Activated naive CD8-positive, alpha-beta T cell (primary cell): ENCODE measurements at regions not wholly inside any gene's neighbourhood (a gene's known extent, or its start where the extent isn't known, plus 50 kb on each side); places are given as distances from the start of the nearest gene placed in this dataset.
"Not testable (repeated sequence)": the region's sequence is repeated elsewhere in the genome, so short reads cannot be mapped to it uniquely, and the experiment has no call there.

Experiments used
- H3K27ac Mint-ChIP-seq: one replicate; pipeline ENCODE4 v1.8.0; 2021; ENCODE audit warnings: mixed read lengths
- H3K27me3 Mint-ChIP-seq: one replicate; pipeline ENCODE4 v1.8.0; 2021; ENCODE audit warnings: mixed read lengths
- H3K36me3 Mint-ChIP-seq: one replicate; pipeline ENCODE4 v1.8.0; 2021; ENCODE audit warnings: mixed read lengths
- H3K4me1 Mint-ChIP-seq: one replicate; pipeline ENCODE4 v1.8.0; 2021; ENCODE audit warnings: low read depth, mixed read lengths
- H3K4me3 Mint-ChIP-seq: one replicate; pipeline ENCODE4 v1.8.0; 2021; ENCODE audit warnings: mild to moderate bottlenecking, mixed read lengths
- H3K9me3 Mint-ChIP-seq: one replicate; pipeline ENCODE4 v1.8.0; 2021; ENCODE audit warnings: low read depth, mixed read lengths

- peaks cover 8% of the 10 kb centered on the region for H3K36me3 Mint-ChIP-seq
- no peak overlapping the region for H3K4me3 Mint-ChIP-seq
- no peak overlapping the region for H3K27ac Mint-ChIP-seq
- peaks cover 14% of the 10 kb centered on the region for H3K9me3 Mint-ChIP-seq
- no peaks in the 10 kb centered on the region for H3K4me1 Mint-ChIP-seq
- peaks cover 2% of the 10 kb centered on the region for H3K27me3 Mint-ChIP-seq
Observed at GRCh38 chr14:88064841-88065240, 59.9 kb downstream of the GPR65 start.

DNA sequence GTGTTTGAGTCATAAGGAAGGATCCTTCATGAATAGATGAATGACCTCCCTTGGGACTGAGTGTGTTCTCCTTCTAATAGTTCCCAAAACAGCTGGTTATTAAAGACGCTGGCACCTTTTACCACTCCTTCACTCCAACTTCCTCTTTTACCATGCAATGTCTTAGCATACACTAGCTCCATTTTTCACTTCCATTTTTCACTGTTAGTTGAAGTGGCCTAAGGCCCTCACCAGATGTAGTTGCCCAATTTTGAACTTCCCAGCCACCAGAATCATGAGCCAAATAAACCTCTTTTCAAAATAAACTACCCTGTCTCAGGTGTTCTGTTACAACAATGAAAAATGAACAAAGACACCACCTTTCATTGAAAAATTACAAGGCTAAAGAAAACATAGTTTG, 64.7 kb downstream of the GPR65 start:
- H3K36me3 Mint-ChIP-seq, result peaks cover 8% of the 10 kb centered on the region

DNA sequence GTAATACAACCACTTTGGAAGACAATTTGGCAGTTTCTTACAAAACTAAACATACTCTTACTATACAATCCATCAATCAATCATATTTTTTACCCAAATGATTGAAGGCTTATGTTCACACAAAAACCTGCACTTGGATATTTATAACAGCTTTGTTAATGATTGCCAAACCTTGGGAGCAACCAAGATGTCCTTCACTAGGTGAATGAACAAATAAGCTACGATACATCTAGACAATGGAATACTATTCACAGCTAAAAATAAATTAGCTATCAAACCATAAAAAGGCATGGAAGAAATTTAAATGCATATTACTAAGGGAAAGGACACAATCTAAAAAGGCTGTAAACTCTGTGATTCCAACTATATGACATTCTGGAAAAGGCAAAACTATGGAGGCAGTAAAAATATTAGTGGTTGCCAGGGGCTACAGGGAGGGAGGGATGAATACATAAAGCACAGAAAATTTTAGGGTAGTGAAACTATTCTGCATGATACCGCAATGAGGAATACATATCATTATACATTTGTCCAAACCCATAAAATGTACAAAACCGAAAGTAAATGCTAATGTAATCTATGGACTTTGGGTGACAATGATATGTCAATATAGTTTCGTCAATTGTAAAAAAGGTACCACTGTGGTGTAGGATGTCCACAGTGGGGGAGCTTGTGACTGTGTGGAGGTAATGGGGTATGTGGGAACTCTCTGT, 70.5 kb downstream of the GPR65 start:
- Mint-ChIP-seq H3K4me1 (no peaks in the 10 kb centered on the region), H3K27ac (no peak overlapping the region), H3K9me3 (peaks cover 5% of the 10 kb centered on the region), H3K36me3 (peaks cover 3% of the 10 kb centered on the region), H3K27me3 (no peaks in the 10 kb centered on the region), H3K4me3 (no peak overlapping the region)

More for the DNA sequence above, 64.7 kb downstream of the GPR65 start:
- Mint-ChIP-seq H3K27ac (no peak overlapping the region), H3K9me3 (peaks cover 19% of the 10 kb centered on the region), H3K4me3 (no peak overlapping the region), H3K4me1 (no peaks in the 10 kb centered on the region), H3K27me3 (peaks cover 2% of the 10 kb centered on the region)

DNA sequence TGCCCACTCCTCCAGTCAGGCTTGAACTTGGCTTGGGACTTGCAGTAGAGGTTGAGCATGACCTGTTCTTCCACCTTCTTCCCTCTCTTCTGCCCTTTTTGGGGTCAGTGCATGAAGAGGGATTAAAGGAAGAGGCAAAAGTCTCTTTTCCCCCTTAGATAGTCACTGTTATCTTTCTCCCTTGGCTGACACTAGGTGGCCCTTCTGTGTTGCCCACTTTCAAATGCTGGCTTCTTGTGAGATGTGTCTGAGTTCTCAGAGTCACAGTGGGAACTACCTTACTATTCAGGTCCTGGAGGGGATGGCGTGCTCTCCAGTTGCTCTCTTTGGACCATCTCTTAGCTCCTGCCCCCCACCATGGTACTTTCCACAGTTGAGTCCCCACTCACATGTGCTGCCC, 73.6 kb downstream of the GPR65 start:
- Mint-ChIP-seq H3K36me3 (no peaks in the 10 kb centered on the region), H3K9me3 (no peaks in the 10 kb centered on the region), H3K27ac (no peak overlapping the region), H3K27me3 (no peaks in the 10 kb centered on the region), H3K4me3 (no peak overlapping the region), H3K4me1 (no peaks in the 10 kb centered on the region)

DNA sequence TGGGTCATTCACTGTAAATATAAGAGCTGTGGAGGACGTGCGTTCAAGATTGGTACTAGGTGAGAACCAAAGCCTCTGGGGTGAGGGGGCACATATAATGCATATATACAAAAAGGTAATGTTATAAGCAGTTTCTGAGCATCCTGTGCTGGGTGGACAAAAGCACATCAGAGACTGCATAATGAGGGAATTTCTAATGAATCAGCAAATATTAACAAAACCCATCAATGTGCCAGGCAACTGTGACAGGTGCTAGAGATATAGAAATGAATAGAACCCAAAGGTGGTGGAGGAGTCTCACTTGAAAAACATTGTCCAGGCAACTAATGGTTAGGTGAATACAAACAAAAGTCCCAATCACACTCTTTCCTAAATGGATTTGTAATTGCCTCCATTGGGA, 74.7 kb downstream of the GPR65 start:
- Mint-ChIP-seq H3K4me1 (no peaks in the 10 kb centered on the region), H3K4me3 (no peak overlapping the region), H3K27ac (no peak overlapping the region), H3K27me3 (no peaks in the 10 kb centered on the region), H3K9me3 (no peaks in the 10 kb centered on the region), H3K36me3 (no peaks in the 10 kb centered on the region)

- Mint-ChIP-seq H3K27me3 (no peaks in the 10 kb centered on the region), H3K27ac (no peak overlapping the region), H3K9me3 (no peaks in the 10 kb centered on the region), H3K4me1 (no peaks in the 10 kb centered on the region), H3K36me3 (peaks cover 3% of the 10 kb centered on the region), H3K4me3 (no peak overlapping the region)
Observed at GRCh38 chr14:88085736-88086135, 80.8 kb downstream of the GPR65 start.

DNA sequence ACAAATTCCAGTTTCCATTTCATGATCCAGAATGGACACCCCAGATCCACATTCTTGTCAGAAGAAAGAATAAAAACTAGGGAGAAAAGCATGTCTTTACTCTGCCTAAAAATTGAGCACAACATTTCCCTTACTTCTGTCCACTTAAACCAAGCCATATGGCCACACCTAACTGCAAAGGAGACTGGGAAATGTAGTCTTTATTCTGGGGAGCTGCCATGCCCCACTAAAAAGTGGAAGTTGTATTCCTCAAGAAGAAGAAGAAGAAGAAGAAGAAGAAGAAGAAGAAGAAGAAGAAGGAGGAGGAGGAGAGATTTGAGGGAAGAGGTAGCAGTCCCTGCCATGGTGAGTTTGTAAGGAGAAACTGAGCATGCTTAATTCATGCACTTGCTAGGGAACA, 84.5 kb downstream of the GPR65 start:
- no peaks in the 10 kb centered on the region for H3K4me1 Mint-ChIP-seq
- H3K27me3 Mint-ChIP-seq, result no peaks in the 10 kb centered on the region
- no peak overlapping the region for H3K27ac Mint-ChIP-seq
- H3K36me3 Mint-ChIP-seq, result peaks cover 3% of the 10 kb centered on the region
- no peaks in the 10 kb centered on the region for H3K9me3 Mint-ChIP-seq
- H3K4me3 Mint-ChIP-seq, result no peak overlapping the region

DNA sequence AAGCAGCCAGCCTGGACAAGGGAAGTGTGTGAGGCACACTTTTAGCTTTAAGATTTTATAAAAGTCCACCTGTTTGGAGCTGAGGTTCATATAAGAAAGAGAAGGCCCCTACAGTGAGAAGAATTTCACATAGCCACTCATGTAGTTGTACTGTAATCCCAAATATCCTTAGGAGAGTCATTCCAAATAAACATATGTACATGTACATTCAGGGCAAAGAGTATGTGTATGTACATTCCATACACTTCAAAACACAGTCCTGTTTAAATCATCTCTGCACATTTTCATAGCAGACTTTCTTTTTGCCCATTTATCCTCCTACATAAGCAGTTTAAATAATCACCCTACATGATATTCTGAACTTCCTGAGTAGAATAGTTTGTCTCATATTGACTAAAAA, 87.6 kb downstream of the GPR65 start:
- no peaks in the 10 kb centered on the region for H3K9me3 Mint-ChIP-seq
- no peak overlapping the region for H3K4me3 Mint-ChIP-seq
- peaks cover 2% of the 10 kb centered on the region for H3K36me3 Mint-ChIP-seq
- H3K27ac Mint-ChIP-seq, result no peak overlapping the region
- H3K4me1 Mint-ChIP-seq, result no peaks in the 10 kb centered on the region
- no peaks in the 10 kb centered on the region for H3K27me3 Mint-ChIP-seq

GRCh38 chr14:88095791-88096190, 90.9 kb downstream of the GPR65 start:
- Mint-ChIP-seq H3K4me3 (no peak overlapping the region), H3K9me3 (no peaks in the 10 kb centered on the region), H3K27ac (no peak overlapping the region), H3K36me3 (peaks cover 2% of the 10 kb centered on the region), H3K4me1 (no peaks in the 10 kb centered on the region), H3K27me3 (no peaks in the 10 kb centered on the region)

GRCh38 chr14:88098163-88098562, 93.2 kb downstream of the GPR65 start:
- Mint-ChIP-seq H3K36me3 (peaks cover 2% of the 10 kb centered on the region), H3K4me1 (no peaks in the 10 kb centered on the region), H3K27me3 (no peaks in the 10 kb centered on the region), H3K27ac (no peak overlapping the region), H3K4me3 (no peak overlapping the region), H3K9me3 (no peaks in the 10 kb centered on the region)

GRCh38 chr14:88104710-88105109, 99.8 kb downstream of the GPR65 start:
- H3K27me3 Mint-ChIP-seq, result no peaks in the 10 kb centered on the region
- H3K9me3 Mint-ChIP-seq, result peaks cover 17% of the 10 kb centered on the region
- no peak overlapping the region for H3K27ac Mint-ChIP-seq
- no peaks in the 10 kb centered on the region for H3K4me1 Mint-ChIP-seq
- no peak overlapping the region for H3K4me3 Mint-ChIP-seq
- peaks cover 13% of the 10 kb centered on the region for H3K36me3 Mint-ChIP-seq

DNA sequence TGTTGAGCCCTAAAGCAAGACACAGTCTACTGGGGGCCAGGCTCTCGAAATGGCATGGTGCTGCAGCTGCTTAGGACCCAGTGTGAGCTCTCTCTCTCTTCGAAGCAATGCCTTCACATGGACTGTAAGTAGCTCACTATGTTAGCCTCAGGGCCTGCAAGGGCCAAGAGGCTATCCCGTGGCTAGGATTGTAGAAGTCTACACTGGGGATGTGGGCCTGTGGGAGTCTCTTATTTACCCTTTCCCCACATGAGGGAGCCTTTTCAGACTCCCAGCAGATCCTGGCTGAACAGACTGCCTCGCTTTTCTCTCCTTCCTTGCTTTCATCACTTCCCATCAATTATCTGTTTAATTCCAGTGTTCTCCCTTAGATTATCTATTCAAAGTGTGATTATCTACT, 101.4 kb downstream of the GPR65 start:
- H3K4me1 Mint-ChIP-seq, result peaks cover 1% of the 10 kb centered on the region
- H3K27ac Mint-ChIP-seq, result no peak overlapping the region
- H3K4me3 Mint-ChIP-seq, result no peak overlapping the region
- peaks cover 18% of the 10 kb centered on the region for H3K36me3 Mint-ChIP-seq
- H3K9me3 Mint-ChIP-seq, result peaks cover 17% of the 10 kb centered on the region
- H3K27me3 Mint-ChIP-seq, result no peaks in the 10 kb centered on the region

DNA sequence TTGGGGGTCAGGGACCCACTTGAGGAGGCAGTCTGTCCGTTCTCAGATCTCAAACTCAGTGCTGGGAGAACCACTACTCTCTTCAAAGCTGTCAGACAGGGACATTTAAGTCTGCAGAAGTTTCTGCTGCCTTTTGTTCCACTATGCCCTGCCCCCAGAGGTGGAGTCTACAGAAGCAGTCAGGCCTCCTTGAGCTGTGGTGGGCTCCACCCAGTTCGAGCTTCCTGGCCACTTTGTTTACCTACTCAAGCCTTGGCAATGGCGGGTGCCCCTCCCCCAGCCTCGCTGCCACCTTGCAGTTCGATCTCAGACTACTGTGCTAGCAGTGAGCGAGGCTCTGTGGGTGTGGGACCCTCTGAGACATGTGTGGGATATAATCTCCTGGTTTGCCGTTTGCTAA, 122.7 kb downstream of the GPR65 start:
- not testable (repeated sequence) for H3K27me3 Mint-ChIP-seq, H3K9me3 Mint-ChIP-seq, H3K27ac Mint-ChIP-seq, H3K4me3 Mint-ChIP-seq, H3K36me3 Mint-ChIP-seq
- peaks cover 28% of the 10 kb centered on the region for H3K4me1 Mint-ChIP-seq

DNA sequence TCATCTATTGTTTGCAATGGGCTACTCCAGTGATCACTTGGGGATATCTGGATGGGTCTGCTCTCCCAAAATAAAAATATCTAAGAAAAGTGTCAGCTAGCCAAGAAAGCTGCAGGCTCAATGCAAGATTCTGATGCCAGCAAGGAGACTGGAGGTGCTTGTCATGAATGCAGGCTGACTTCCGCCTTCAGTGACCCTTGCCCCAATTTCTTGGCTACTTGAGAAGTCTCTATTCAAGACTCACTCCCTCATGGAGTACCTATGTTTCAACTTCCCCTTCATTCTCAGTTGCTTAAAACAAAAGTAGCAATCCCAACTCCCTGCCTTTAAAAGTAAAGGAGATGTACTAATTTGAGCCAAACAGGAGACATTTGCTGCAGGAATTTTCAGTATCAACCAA, 123.9 kb downstream of the GPR65 start:
- H3K27ac Mint-ChIP-seq, result no peak overlapping the region
- H3K4me3 Mint-ChIP-seq, result no peak overlapping the region
- H3K9me3 Mint-ChIP-seq, result peaks cover 9% of the 10 kb centered on the region
- no peaks in the 10 kb centered on the region for H3K27me3 Mint-ChIP-seq
- H3K4me1 Mint-ChIP-seq, result peaks cover 28% of the 10 kb centered on the region
- H3K36me3 Mint-ChIP-seq, result peaks cover 3% of the 10 kb centered on the region

GRCh38 chr14:88129306-88130056, 124.5 kb downstream of the GPR65 start:
- Mint-ChIP-seq H3K4me3 (peak overlapping the region; percentile 67), H3K27me3 (no peaks in the 10 kb centered on the region), H3K9me3 (peaks cover 9% of the 10 kb centered on the region), H3K4me1 (peaks cover 28% of the 10 kb centered on the region), H3K36me3 (peaks cover 3% of the 10 kb centered on the region), H3K27ac (peak overlapping the region; percentile 71)

- peak overlapping the region; percentile 67 for H3K4me3 Mint-ChIP-seq
- H3K27ac Mint-ChIP-seq, result peak overlapping the region; percentile 71
- H3K27me3 Mint-ChIP-seq, result no peaks in the 10 kb centered on the region
Observed at GRCh38 chr14:88130057-88130432, 125.1 kb downstream of the GPR65 start.

More at GRCh38 chr14:88130057-88130432, 125.1 kb downstream of the GPR65 start:
- Mint-ChIP-seq H3K4me1 (peaks cover 28% of the 10 kb centered on the region), H3K9me3 (peaks cover 9% of the 10 kb centered on the region), H3K36me3 (peaks cover 3% of the 10 kb centered on the region)
